Body of pancreas (tissue), 4 donors: ENCODE measurements at regions not wholly inside any gene's neighbourhood (a gene's known extent, or its start where the extent isn't known, plus 50 kb on each side); places are given as distances from the start of the nearest gene placed in this dataset.

Source experiments
- POLR2A ChIP-seq, 3 donors: fragments of 450-650 bp; IDR thresholded peaks; one replicate each; pipeline ENCODE4 v1.6.1; 2016; ENCODE audit warnings: antibody characterized with exemption in 3 of 3, mild to moderate bottlenecking in 2 of 3
- TF ChIP-seq, protein P1 (sequence below), 7 experiments: fragments of 450-650 bp in 4 of 7; fragments of 200-600 bp in 3 of 7; sonication (generic) in 3 of 7; IDR thresholded peaks; one replicate each; pipeline ENCODE4 v1.5.1; 2016 to 2019; ENCODE audit warnings: antibody characterized with exemption in 7 of 7

DNA sequence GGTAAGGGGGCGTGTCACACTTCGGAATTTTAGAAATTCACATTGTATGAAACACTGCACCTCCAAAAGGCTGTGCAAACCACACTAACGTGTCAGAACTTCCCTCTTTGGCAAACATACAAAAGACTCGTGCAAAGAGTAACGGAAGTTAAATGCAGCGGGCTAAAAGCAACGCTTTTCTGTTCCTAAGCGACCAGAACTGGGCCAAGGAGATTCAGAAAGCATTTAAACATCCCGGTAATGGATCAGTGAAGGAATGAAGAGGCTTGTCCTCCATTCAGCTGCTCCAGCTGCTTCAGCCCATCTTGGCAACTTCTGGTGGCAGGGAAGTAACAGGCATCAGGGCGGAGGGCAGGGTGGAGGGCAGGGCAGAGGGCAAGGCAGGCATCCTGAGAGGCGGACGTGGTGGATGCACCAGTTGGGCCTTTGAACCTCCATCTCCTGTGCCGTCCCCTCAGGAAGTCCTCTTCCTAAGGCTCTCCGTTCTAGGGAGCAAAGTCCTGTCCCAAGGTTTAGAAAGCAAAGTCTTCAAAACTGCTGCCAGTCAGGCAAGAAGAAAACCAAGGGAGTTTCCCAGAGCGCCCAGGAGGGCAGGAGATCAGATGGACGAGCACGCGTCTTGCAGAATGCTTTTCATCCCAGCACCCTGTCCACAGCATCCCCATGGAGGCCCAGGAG lies 230.7 kb downstream of the ZNF516 start:
- TF ChIP-seq, protein P1, sequence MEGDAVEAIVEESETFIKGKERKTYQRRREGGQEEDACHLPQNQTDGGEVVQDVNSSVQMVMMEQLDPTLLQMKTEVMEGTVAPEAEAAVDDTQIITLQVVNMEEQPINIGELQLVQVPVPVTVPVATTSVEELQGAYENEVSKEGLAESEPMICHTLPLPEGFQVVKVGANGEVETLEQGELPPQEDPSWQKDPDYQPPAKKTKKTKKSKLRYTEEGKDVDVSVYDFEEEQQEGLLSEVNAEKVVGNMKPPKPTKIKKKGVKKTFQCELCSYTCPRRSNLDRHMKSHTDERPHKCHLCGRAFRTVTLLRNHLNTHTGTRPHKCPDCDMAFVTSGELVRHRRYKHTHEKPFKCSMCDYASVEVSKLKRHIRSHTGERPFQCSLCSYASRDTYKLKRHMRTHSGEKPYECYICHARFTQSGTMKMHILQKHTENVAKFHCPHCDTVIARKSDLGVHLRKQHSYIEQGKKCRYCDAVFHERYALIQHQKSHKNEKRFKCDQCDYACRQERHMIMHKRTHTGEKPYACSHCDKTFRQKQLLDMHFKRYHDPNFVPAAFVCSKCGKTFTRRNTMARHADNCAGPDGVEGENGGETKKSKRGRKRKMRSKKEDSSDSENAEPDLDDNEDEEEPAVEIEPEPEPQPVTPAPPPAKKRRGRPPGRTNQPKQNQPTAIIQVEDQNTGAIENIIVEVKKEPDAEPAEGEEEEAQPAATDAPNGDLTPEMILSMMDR (IDR thresholded peaks at IDR 0.05), result no peak
- no peak for TF ChIP-seq POLR2A (IDR thresholded peaks at IDR 0.05)
